T-helper 2 cell treated with Interferon-gamma antibody and Interleukin-4, amounts not matched to agents 100 ng/mL and 5 ng/mL, for 36 hours (primary cell): ENCODE measurements at regions not wholly inside any gene's neighbourhood (a gene's known extent, or its start where the extent isn't known, plus 50 kb on each side); places are given as distances from the start of the nearest gene placed in this dataset.

Experiments
- intact Hi-C: fragments of 100-400 bp; cut with micrococcal nuclease; formaldehyde crosslinking; loops from one replicate; pipeline ENCODE4 v1.15.1; 2023

DNA sequence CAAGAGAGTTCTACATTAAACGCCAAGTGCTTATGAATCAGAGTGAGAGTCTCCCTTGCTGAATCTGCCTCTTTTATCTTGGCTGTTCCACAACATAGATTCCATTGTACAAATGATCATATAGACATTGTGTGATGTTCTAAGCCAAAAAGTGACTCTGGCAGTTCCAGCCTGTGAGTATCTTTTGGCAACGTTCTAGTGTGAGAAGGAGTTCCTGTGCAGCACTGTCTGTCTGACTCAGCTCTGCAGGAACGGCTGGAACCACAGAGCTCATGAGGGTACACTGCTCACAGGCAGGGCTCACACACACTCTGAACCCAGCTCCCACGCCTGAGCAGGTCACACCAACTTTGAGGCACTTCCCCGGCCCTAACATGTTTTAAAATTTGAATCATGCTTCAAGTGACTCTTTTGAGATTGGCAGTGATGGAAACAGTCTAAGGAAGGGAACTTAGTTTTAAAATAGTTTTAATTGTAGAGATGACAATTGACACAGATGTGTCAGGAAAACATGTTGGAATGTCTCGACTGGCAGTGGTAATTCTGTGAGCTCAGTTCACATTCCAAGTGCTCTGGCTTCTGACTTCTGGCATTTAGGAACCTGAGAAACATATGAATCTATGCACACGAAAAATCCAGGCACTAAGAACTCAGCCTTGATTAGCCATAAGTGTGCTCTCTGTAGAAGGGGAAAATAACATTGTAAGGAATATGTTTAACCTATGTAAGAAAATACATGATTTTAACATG is 272.0 kb downstream of the UQCRFS1 start:
- intact Hi-C loops = no loop called here

- intact Hi-C loops = no loop called here
Observed at GRCh38 chr19:28939236-28939635, 273.7 kb downstream of the UQCRFS1 start.

GRCh38 chr19:28936001-28936400 is 276.9 kb downstream of the UQCRFS1 start:
- intact Hi-C loops = no loop called here

DNA sequence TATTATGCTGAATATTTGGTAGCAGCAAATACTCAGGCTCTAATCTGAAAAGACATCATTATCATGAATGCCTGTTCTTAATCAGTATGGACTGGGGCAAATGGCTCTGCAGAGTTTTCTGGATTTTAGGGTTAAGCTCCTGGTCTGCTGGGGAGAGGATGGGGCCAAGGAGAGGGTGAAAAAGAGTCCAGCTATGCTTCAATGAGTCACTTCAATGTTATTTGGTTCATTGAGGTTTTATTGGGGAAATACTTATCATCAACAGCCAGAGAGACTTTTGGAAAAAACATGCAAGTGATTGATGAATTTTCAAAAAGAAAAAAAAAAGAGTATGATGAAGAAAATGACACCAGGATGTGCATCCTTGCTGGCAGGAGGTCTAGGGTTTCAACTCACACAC is 278.3 kb downstream of the UQCRFS1 start:
- intact Hi-C loops = no loop called here

DNA sequence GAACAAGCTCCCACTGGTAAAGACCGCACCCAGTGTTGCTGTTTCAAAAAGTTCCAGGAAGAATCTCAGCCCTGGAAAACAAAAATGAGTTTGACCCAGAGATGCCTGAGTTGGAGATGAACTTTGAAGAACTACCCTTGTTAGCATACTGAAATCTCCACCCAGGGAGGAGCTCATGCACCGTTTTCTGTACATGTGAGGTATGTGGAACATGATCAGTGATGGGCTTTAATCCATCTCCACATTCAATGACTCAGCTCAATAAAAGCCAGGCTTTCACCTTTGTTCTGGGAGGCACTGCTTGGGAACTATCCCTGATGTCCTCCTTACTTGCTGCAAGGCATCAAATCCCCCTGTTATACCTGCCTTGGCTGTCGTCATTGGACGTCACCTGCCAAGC is 279.9 kb downstream of the UQCRFS1 start:
- intact Hi-C loops = no loop called here

- intact Hi-C loops = no loop called here
Observed at GRCh38 chr19:28932446-28932845, 280.5 kb downstream of the UQCRFS1 start.

- intact Hi-C loops = no loop called here
Observed at GRCh38 chr19:28929006-28929405, 283.9 kb downstream of the UQCRFS1 start.

DNA sequence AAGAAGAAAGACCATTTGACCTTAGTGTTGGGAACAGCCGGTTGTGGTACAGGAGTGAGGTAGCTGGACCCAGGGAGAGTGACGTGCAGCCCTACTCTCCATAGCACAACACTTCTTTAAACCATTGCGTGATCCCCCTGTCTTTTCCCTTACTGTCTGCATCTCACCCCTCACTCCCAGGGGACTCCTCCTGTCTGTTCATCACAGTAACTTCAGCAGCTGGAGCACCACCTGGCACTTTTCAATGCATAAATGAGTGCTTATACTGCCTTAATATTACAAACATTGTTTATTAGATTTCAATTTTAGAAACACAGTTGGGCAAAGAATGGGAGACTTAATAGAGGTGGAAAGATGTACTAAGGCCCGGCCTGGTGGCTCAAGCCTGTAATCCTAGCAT is 285.5 kb downstream of the UQCRFS1 start:
- intact Hi-C loops = no loop called here

- intact Hi-C loops = no loop called here
Observed at GRCh38 chr19:28920269-28921066, 292.5 kb downstream of the UQCRFS1 start.

- intact Hi-C loops = no loop called here
Observed at GRCh38 chr19:28917621-28918020, 295.3 kb downstream of the UQCRFS1 start.

- intact Hi-C loops = no loop called here
Observed at GRCh38 chr19:28915737-28916460, 297.1 kb downstream of the UQCRFS1 start.

- intact Hi-C loops = no loop called here
Observed at GRCh38 chr19:28915202-28915601, 297.7 kb downstream of the UQCRFS1 start.

DNA sequence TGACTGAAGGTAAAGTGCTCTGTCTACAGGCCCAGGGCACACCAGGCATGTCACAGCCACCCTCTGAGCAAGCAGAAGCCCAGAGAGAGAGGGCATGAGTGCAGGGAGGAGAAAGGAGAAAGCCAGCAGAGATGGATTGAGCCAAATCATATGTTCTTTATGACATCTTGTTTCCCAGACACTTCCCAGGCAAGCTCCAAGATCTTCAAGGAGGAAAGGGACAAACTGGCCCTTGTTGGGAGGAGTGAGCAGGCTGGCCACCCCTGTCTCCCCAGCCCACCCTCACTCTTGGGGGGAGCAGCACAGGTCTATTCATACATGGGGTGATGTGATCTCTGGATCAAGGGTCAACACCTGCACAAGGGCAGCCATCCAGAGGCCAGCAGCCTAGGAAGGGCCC is 298.8 kb downstream of the UQCRFS1 start:
- intact Hi-C loops = no loop called here

DNA sequence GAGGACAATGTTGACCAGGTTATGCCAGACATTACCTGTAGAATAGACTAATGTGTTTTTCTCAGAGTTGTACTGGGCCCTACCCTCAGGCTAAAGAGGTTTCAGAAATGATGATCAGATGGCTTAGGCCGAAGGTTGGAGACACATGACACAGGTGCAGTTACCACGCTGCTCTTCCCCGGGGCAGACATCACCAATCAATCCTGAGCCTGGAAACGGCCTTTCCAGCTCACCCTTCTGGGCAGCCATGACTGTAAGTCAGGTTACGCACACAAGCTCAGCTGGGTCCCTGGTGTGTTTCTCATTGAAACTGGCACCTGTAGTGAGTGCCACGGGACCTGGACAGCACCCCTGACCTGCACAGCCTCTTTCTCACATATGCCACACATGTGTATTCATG is 299.3 kb downstream of the UQCRFS1 start:
- intact Hi-C loops = no loop called here

GRCh38 chr19:28908941-28909340 is 304.0 kb downstream of the UQCRFS1 start:
- intact Hi-C loops = no loop called here

GRCh38 chr19:28907534-28907933 is 305.4 kb downstream of the UQCRFS1 start:
- intact Hi-C loops = no loop called here

- intact Hi-C loops = no loop called here
Observed at GRCh38 chr19:28905996-28906395, 307.0 kb downstream of the UQCRFS1 start.

GRCh38 chr19:28899703-28900102 is 313.2 kb downstream of the UQCRFS1 start:
- intact Hi-C loops = no loop called here

DNA sequence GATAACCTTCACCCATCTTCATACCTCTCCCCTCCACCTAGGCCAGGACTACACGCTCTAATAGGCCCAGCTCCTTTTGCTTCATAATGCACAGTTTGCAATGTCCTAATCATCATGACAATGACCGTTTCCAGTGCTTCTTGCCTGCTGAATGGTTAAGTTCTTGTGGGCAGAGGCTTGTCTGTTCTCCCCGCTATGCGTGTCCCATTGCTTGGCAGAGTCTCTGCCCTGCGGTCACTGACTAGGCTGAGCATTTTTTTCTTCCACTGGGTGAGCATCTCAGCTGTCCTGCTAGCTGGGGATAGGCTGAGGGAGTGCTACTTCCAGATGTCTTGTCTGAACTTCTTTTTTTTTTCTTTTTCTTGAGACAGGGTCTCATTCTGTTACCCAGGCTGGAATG is 314.7 kb downstream of the UQCRFS1 start:
- intact Hi-C loops = no loop called here

DNA sequence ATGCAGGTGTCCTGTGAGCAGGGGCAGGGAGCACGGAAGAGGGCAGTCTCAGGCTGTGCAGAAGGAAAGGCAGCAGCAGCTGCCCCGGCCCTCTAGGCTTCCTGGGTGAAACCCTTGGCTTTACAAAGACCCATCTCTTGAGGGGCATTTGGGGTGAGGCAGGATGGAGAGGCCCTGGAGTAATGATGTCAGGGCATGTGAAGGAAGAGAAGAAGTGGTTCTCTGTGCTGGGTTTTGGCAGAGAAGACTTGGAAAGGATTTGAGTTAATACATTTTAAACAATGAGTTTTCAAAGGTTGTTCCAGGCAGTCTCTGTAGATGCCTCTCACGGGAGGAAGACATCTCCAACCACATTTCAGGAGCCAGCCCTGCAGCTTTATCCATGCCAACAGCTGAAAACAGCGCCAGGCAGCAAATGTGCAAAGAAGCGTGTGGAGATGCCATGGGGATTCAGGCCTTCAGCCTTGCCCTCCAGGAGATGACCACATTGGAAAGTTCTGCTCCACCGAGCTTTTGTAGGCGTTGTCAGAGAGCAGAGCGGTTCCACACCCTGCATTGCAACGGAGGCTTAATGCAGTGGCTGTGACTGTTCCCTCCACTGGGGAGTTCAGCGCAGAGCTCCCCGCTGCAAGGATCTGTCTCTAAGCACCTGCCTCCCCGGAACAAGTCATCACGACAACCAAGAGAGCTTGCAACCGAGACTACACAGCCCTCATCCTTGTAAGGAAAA is 322.8 kb downstream of the UQCRFS1 start:
- intact Hi-C loops = no loop called here

DNA sequence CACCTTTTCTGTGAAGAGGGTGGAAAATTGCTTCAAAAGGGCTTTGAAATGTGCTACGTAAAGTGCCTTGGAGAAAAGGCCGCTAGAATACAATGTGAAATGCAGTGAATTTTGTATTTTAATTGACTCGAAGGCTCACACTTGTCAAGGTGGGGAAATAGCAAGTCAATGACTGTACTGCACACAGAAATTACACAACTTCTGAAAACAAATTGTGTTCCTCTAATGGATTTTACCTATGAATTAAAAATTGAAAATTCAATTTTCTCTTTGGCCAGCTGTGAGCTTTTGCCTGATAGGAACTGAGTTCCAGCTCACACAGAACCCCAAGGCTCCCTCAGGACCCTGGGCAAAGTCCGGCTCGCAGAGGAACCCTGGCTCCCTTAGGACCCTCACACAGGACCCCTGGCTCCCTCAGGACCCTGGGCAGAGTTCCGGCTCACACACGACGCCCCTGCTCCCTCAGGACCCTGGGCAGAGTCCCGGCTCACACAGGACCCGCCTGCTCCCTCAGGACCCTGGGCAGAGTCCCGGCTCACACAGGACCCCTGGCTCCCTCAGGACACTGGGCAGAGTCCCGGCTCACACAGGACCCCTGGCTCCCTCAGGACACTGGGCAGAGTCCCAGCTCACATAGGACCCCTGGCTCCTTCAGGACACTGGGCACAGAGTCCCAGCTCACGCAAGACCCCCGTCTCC is 324.9 kb downstream of the UQCRFS1 start:
- intact Hi-C loops = no loop called here
